Activated naive CD4-positive, alpha-beta T cell treated with anti-CD3 and anti-CD28 coated beads, Interleukin-2, amount 10 ng/mL, durations not matched to agents 7 days and 5 days (primary cell): ENCODE measurements at regions not wholly inside any gene's neighbourhood (a gene's known extent, or its start where the extent isn't known, plus 50 kb on each side); places are given as distances from the start of the nearest gene placed in this dataset.

Source experiments
- CTCF ChIA-PET: fragments of 350-600 bp; sonication (Branson Sonifier 250); formaldehyde crosslinking; loops from one replicate; lab custom pipeline; 2021; ENCODE audit warnings: antibody characterized with exemption; lab: Charles Lee
- DNase-seq: peaks from one replicate; pipeline ENCODE4 v3.0.0-alpha.2; 2020
- H3K27ac Mint-ChIP-seq: one replicate; pipeline ENCODE4 v1.8.0; 2021; ENCODE audit warnings: mild to moderate bottlenecking, moderate library complexity, mixed read lengths
- H3K27me3 Mint-ChIP-seq: one replicate; pipeline ENCODE4 v1.8.0; 2021; ENCODE audit warnings: mild to moderate bottlenecking, mixed read lengths
- H3K36me3 Mint-ChIP-seq: one replicate; pipeline ENCODE4 v1.8.0; 2021; ENCODE audit warnings: mixed read lengths
- H3K4me1 Mint-ChIP-seq: one replicate; pipeline ENCODE4 v1.8.0; 2021; ENCODE audit warnings: mixed read lengths
- H3K4me3 Mint-ChIP-seq: one replicate; pipeline ENCODE4 v1.8.0; 2021; ENCODE audit warnings: mild to moderate bottlenecking, moderate library complexity, mixed read lengths
- H3K9me3 Mint-ChIP-seq: one replicate; pipeline ENCODE4 v1.8.0; 2021; ENCODE audit warnings: mixed read lengths

DNA sequence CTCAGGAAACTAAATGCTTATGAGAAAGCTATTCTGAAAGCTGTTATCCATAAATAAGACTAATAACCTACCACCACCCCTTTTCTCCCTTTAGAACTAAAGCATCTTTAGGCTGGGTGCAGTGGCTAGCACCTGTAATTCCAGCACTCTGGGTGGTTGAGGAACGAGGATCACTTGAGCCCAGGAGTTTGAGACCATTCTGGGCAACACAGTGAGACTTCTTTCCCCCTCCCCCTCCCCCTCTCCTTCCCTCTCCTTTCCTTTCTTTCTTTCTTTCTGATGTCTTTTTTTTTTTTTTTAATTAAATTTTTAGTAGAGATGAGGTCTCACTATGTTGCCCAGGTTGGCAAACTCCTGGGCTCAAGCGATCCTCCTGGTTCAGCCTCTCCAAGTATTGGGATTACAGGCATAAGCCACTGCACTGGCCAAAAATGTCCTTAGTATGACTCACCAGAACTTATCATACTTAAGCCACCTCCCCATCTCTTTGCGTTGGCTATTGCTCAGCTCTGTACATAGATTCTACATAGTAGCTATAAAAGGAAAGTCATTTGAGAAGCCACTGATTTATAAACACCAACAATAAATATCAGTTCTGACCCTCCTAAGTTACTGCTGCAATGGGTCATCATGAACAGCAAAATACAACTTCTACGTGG is 54.8 kb upstream of the SPDEF start:
- CTCF ChIA-PET, result interaction anchor here (1.0 to 3.6 kb wide), 5 partner anchors 84 to 196 kb away, joined by 3 to 75 read pairs (median 6); no protein-coding TSS in a partner anchor
- Mint-ChIP-seq H3K36me3 (peaks cover 6% of the 10 kb centered on the region), H3K4me1 (peaks cover 6% of the 10 kb centered on the region), H3K27ac (no peak overlapping the region), H3K27me3 (no peaks in the 10 kb centered on the region), H3K9me3 (no peaks in the 10 kb centered on the region), H3K4me3 (no peak overlapping the region)
- DNase-seq, result no peak

DNA sequence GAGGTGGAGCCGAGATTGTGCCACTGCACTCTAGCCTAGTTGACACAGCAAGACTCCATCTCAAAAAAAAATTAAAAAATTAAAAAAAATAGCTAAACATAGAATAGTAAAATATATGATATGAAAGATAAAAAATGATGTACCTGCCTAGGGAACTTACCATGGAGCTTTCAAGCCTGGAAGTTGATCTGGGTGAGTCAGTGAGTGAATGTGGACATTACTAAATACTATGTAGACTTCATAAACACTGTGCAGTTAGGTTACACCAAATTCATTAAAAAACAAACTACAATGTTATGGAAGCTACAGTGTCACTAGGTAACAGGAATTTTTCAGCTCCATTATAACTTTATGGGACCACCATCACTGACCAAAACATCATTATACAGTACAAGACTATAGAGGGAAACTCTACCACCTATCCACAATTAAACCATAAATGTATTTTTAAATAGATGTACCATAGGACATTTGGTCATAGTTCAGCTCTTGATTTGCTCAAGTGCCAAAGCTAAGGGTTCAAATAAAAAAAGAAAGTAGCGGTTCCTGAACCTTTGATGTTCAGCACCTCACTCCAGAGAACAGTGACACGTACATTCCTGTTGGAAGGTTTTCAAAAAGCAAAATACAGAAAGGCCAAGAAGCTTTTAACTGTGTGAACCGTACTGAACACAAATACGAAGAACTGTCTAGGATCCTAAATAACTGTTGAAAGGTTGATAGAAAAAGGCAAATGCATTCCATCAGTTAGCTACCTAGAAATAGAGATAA is 52.4 kb upstream of the SPDEF start:
- Mint-ChIP-seq H3K27ac (no peak overlapping the region), H3K27me3 (no peaks in the 10 kb centered on the region), H3K36me3 (peaks cover 15% of the 10 kb centered on the region), H3K4me3 (no peak overlapping the region), H3K4me1 (peaks cover 6% of the 10 kb centered on the region), H3K9me3 (no peaks in the 10 kb centered on the region)
- no peak for DNase-seq
- CTCF ChIA-PET, result interaction anchor here (1.0 to 3.6 kb wide), 20 partner anchors 10 to 633 kb away, joined by 3 to 75 read pairs (median 4); partner anchors contain the start of gene SMIM29

DNA sequence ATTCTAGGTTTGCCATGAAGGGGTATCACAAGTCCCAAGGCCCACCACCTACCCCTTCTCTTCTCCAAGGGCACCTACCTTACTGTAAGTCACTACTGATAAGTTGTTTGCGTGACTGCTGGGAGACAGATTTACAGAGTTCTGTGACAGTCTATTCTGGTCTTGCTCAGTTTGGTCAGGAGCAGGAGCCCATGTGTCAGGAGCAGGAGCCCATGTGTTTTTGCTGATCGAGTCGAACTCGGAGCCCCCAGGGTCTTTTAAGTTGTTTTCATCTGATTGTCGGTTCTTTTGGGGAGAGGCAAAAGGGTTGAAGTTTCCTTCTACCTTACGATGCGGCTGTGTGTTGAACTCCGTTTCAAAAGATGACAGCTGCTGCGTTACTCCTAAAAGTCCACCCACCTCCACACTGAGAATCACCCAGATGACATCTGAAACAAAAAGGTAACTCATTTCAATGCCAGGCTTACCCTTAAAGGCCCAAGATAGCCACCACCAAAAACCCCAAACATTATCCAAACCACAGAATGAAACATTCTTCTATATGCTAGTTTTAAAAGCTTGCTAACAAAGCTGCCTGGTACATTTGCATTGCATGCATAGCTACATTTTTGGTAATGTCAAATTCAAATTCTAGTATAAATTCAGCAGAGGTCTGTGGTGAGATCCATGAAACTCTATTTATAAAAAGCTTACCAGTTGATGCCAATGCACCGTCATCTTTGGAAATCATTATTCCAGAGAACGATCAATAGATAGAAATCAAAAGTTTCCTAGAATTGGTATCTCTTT is 50.5 kb upstream of the SPDEF start:
- CTCF ChIA-PET, result interaction anchor here (1.5 to 3.4 kb wide), 2 partner anchors 357 to 411 kb away, joined by 3 to 16 read pairs; partner anchors contain the start of gene SMIM29
- Mint-ChIP-seq H3K4me1 (peaks cover 6% of the 10 kb centered on the region), H3K9me3 (no peaks in the 10 kb centered on the region), H3K27me3 (no peaks in the 10 kb centered on the region), H3K36me3 (peaks cover 16% of the 10 kb centered on the region), H3K27ac (no peak overlapping the region), H3K4me3 (no peak overlapping the region)
- no peak for DNase-seq
